Urinary bladder (tissue), 3 donors: ENCODE measurements at regions not wholly inside any gene's neighbourhood (a gene's known extent, or its start where the extent isn't known, plus 50 kb on each side); places are given as distances from the start of the nearest gene placed in this dataset.
"Not testable (repeated sequence)": the region's sequence is repeated elsewhere in the genome, so short reads cannot be mapped to it uniquely, and the experiment has no call there.

Source experiments
- DNase-seq: peaks from one replicate; pipeline ENCODE4 v3.0.0-alpha.2; 2015; ENCODE audit errors: extremely low spot score
- H3K27ac ChIP-seq: one replicate; pipeline ENCODE4 v1.5.1; 2013; ENCODE audit warnings: low read depth, mild to moderate bottlenecking, moderate library complexity
- H3K36me3 ChIP-seq: one replicate; pipeline ENCODE4 v1.6.1; 2013; ENCODE audit warnings: mild to moderate bottlenecking, moderate library complexity; ENCODE audit not compliant: insufficient read depth
- H3K4me1 ChIP-seq: one replicate; pipeline ENCODE4 v1.6.1; 2013; ENCODE audit warnings: mild to moderate bottlenecking, moderate library complexity; ENCODE audit not compliant: insufficient read depth
- H3K4me3 ChIP-seq: one replicate; pipeline ENCODE4 v1.5.1; 2013; ENCODE audit warnings: low read depth, low read length
- WGBS: extraction: QIAGEN DNeasy Blood & Tissue Kit; methylation state at CpG from one replicate; pipeline ENCODE4 v1.1.7; 2013; 5-methylcytosine and 5-hydroxymethylcytosine counted together
- donor health status: healthy with polysubstance abuse.
- donor health status: healthy.

GRCh38 chr11:81569999-81570398 lies 1163.7 kb downstream of the FAM181B start:
- no peak overlapping the region for H3K4me3 ChIP-seq
- no peaks in the 10 kb centered on the region for H3K36me3 ChIP-seq

GRCh38 chr11:81568918-81569317 lies 1164.7 kb downstream of the FAM181B start:
- DNase-seq: no peak
- peaks cover 1% of the 10 kb centered on the region for H3K4me1 ChIP-seq
- no peak overlapping the region for H3K27ac ChIP-seq
- no peak overlapping the region for H3K4me3 ChIP-seq
- no peaks in the 10 kb centered on the region for H3K36me3 ChIP-seq

More at GRCh38 chr11:81569999-81570398, 1163.7 kb downstream of the FAM181B start:
- DNase-seq: no peak
- peaks cover 1% of the 10 kb centered on the region for H3K4me1 ChIP-seq
- WGBS: 78% methylated on average over 1 of the region's 1 CpG
- no peak overlapping the region for H3K27ac ChIP-seq

GRCh38 chr11:81548123-81548522 lies 1185.5 kb downstream of the FAM181B start:
- Histone ChIP-seq H3K36me3 (no peaks in the 10 kb centered on the region), H3K4me3 (no peak overlapping the region), H3K27ac (no peak overlapping the region), H3K4me1 (no peaks in the 10 kb centered on the region)
- 70% methylated on average over 1 of the region's 1 CpG for WGBS
- DNase-seq: no peak

GRCh38 chr11:81539806-81540205 lies 1193.9 kb downstream of the FAM181B start:
- not testable (repeated sequence) for H3K4me3 ChIP-seq, DNase-seq, H3K27ac ChIP-seq, H3K36me3 ChIP-seq, H3K4me1 ChIP-seq
- 90% methylated on average over 12 of the region's 12 CpGs for WGBS

GRCh38 chr11:81515566-81515965 lies 1218.1 kb downstream of the FAM181B start:
- Histone ChIP-seq H3K4me3 (no peak overlapping the region), H3K27ac (no peak overlapping the region), H3K4me1 (no peaks in the 10 kb centered on the region), H3K36me3 (no peaks in the 10 kb centered on the region)
- DNase-seq: no peak

GRCh38 chr11:81497202-81497804 lies 1236.4 kb downstream of the FAM181B start:
- Histone ChIP-seq H3K27ac (no peak overlapping the region), H3K36me3 (no peaks in the 10 kb centered on the region), H3K4me3 (no peak overlapping the region), H3K4me1 (no peaks in the 10 kb centered on the region)
- 25% methylated on average over 5 of the region's 5 CpGs for WGBS
- DNase-seq: no peak

- Histone ChIP-seq H3K27ac (no peak overlapping the region), H3K36me3 (no peaks in the 10 kb centered on the region), H3K4me1 (no peaks in the 10 kb centered on the region), H3K4me3 (no peak overlapping the region)
- WGBS: 63% methylated on average over 1 of the region's 1 CpG
- DNase-seq: no peak
Observed at GRCh38 chr11:81496601-81497000, 1237.1 kb downstream of the FAM181B start.

GRCh38 chr11:81495699-81496292 lies 1237.9 kb downstream of the FAM181B start:
- H3K4me1 ChIP-seq: no peaks in the 10 kb centered on the region
- no peak overlapping the region for H3K27ac ChIP-seq
- WGBS: 80% methylated on average over 4 of the region's 4 CpGs
- DNase-seq: no peak
- no peak overlapping the region for H3K4me3 ChIP-seq
- no peaks in the 10 kb centered on the region for H3K36me3 ChIP-seq

- no peaks in the 10 kb centered on the region for H3K4me1 ChIP-seq
- no peak overlapping the region for H3K27ac ChIP-seq
- no peak overlapping the region for H3K4me3 ChIP-seq
- DNase-seq: no peak
- no peaks in the 10 kb centered on the region for H3K36me3 ChIP-seq
Observed at GRCh38 chr11:81494431-81494830, 1239.2 kb downstream of the FAM181B start.

- DNase-seq: no peak
- Histone ChIP-seq H3K36me3 (no peaks in the 10 kb centered on the region), H3K4me3 (no peak overlapping the region), H3K4me1 (no peaks in the 10 kb centered on the region), H3K27ac (no peak overlapping the region)
- 53% methylated on average over 1 of the region's 1 CpG for WGBS
Observed at GRCh38 chr11:81492923-81493445, 1240.7 kb downstream of the FAM181B start.

GRCh38 chr11:81487109-81487508 lies 1246.6 kb downstream of the FAM181B start:
- Histone ChIP-seq H3K4me3 (no peak overlapping the region), H3K36me3 (no peaks in the 10 kb centered on the region), H3K27ac (no peak overlapping the region), H3K4me1 (no peaks in the 10 kb centered on the region)
- 47% methylated on average over 1 of the region's 1 CpG for WGBS
- no peak for DNase-seq

GRCh38 chr11:81484196-81484595 lies 1249.5 kb downstream of the FAM181B start:
- no peak for DNase-seq
- Histone ChIP-seq H3K4me1 (no peaks in the 10 kb centered on the region), H3K27ac (no peak overlapping the region), H3K36me3 (no peaks in the 10 kb centered on the region), H3K4me3 (no peak overlapping the region)

GRCh38 chr11:81477277-81477676 lies 1256.4 kb downstream of the FAM181B start:
- Histone ChIP-seq H3K4me1 (no peaks in the 10 kb centered on the region), H3K4me3 (no peak overlapping the region), H3K36me3 (no peaks in the 10 kb centered on the region), H3K27ac (no peak overlapping the region)
- 83% methylated on average over 1 of the region's 1 CpG for WGBS
- no peak for DNase-seq

GRCh38 chr11:81476345-81476744 lies 1257.3 kb downstream of the FAM181B start:
- H3K4me3 ChIP-seq: no peak overlapping the region
- H3K4me1 ChIP-seq: no peaks in the 10 kb centered on the region
- 82% methylated on average over 2 of the region's 2 CpGs for WGBS
- DNase-seq: no peak
- H3K36me3 ChIP-seq: no peaks in the 10 kb centered on the region
- no peak overlapping the region for H3K27ac ChIP-seq
